Common myeloid progenitor, CD34-positive (primary cell): ENCODE measurements at regions not wholly inside any gene's neighbourhood (a gene's known extent, or its start where the extent isn't known, plus 50 kb on each side); places are given as distances from the start of the nearest gene placed in this dataset.

Source experiments
- CTCF ChIA-PET: fragments of 350-600 bp; sonication (Branson Sonifier 250); formaldehyde crosslinking; loops from one replicate; lab custom pipeline; 2021; ENCODE audit warnings: antibody characterized with exemption; lab: Charles Lee
- POLR2A ChIA-PET: fragments of 350-600 bp; sonication (Branson Sonifier 250); formaldehyde crosslinking; loops from one replicate; lab custom pipeline; 2021; ENCODE audit warnings: antibody characterized with exemption; lab: Charles Lee
- DNase-seq, 3 donors: peaks; one replicate each; pipeline versions ENCODE4 v3.0.0 to v3.0.0-alpha.2; 2013
- H3K27ac ChIP-seq, 2 experiments: 1 replicate in 1 of 2; 2 replicates in 1 of 2; pipeline ENCODE4 v1.7.0; 2013; ENCODE audit warnings: inconsistent platforms in 2 of 2, low read length in 2 of 2, mild to moderate bottlenecking in 2 of 2, low read depth in 1 of 2, moderate library complexity in 1 of 2; ENCODE audit not compliant: severe bottlenecking in 2 of 2, insufficient read depth in 1 of 2, poor library complexity in 1 of 2
- H3K27me3 ChIP-seq, 5 experiments: replicated peaks in 2 of 5; 1 replicate in 3 of 5; 2 replicates in 2 of 5; pipeline versions ENCODE4 v1.6.1 to v1.7.0; 2013; ENCODE audit warnings: low read length in 4 of 5, mild to moderate bottlenecking in 2 of 5, moderate library complexity in 2 of 5, inconsistent platforms in 1 of 5; ENCODE audit not compliant: insufficient read depth in 5 of 5, control insufficient read depth in 4 of 5
- H3K36me3 ChIP-seq, 4 experiments: 1 replicate in 2 of 4; 2 replicates in 2 of 4; pipeline versions ENCODE4 v1.6.1 to v1.7.0; 2013; ENCODE audit warnings: low read length in 3 of 4, control low read depth in 1 of 4, mild to moderate bottlenecking in 1 of 4; ENCODE audit not compliant: control insufficient read depth in 4 of 4, insufficient read depth in 4 of 4
- H3K4me1 ChIP-seq, 4 experiments: 1 replicate in 3 of 4; 2 replicates in 1 of 4; pipeline versions ENCODE4 v1.6.1 to v1.7.1; 2013; ENCODE audit warnings: low read length in 3 of 4, mild to moderate bottlenecking in 3 of 4, control low read depth in 1 of 4, inconsistent platforms in 1 of 4, moderate library complexity in 1 of 4; ENCODE audit not compliant: control insufficient read depth in 4 of 4, insufficient read depth in 4 of 4; ENCODE audit errors: control extremely low read depth in 1 of 4
- H3K4me3 ChIP-seq, 7 experiments: 1 replicate in 4 of 7; 2 replicates in 3 of 7; pipeline versions ENCODE4 v1.5.1 to v1.7.0; 2013; ENCODE audit warnings: mild to moderate bottlenecking in 7 of 7, low read length in 6 of 7, moderate library complexity in 6 of 7, inconsistent platforms in 2 of 7, low read depth in 2 of 7, control low read depth in 1 of 7; ENCODE audit not compliant: insufficient read depth in 4 of 7, control insufficient read depth in 1 of 7; ENCODE audit errors: extremely low read depth in 1 of 7
- H3K9me3 ChIP-seq, 5 experiments: 1 replicate in 4 of 5; 2 replicates in 1 of 5; pipeline versions ENCODE4 v1.6.1 to v1.7.1; 2013; ENCODE audit warnings: low read length in 4 of 5, mild to moderate bottlenecking in 2 of 5, inconsistent platforms in 1 of 5, low read depth in 1 of 5, moderate library complexity in 1 of 5; ENCODE audit not compliant: control insufficient read depth in 4 of 5, insufficient read depth in 2 of 5; ENCODE audit errors: control extremely low read depth in 1 of 5
- WGBS: methylation state at CpG from one replicate; pipeline ENCODE4 v1.1.5; 2013; ENCODE audit not compliant: insufficient coverage; 5-methylcytosine and 5-hydroxymethylcytosine counted together

GRCh38 chr18:47403949-47404348 is 152.5 kb upstream of the SKOR2 start:
- POLR2A ChIA-PET: no interaction called here
- H3K27ac ChIP-seq: no peak overlapping the region
- H3K27me3 ChIP-seq: peaks cover 0 to 2% (median 0%) of the 10 kb centered on the region in 5 experiments
- no peak for DNase-seq
- CTCF ChIA-PET: no interaction called here
- WGBS: no CpG with 5 or more reads among the region's 3 CpGs
- no peaks in the 10 kb centered on the region for H3K36me3 ChIP-seq
- no peak overlapping the region for H3K4me3 ChIP-seq
- H3K9me3 ChIP-seq: no peaks in the 10 kb centered on the region
- no peaks in the 10 kb centered on the region for H3K4me1 ChIP-seq

DNA sequence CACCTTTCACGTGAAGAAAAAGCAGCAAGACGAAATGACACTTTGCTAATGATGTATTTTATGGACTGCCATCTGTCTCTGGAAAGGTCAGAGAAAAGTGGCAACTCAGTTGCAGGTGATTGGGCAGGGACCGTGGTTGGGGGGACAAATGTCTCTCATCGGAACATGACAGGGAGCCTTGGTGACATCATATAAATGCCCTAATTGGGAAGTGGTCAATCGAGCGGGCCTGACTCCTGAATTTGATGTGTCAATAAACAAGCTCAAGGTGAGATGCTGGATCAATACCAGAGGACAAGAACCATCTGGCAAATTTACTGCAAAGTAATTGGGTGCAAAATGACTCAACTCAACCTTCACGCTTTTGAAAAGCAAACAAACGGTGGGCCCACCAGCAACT is 151.9 kb upstream of the SKOR2 start:
- Histone ChIP-seq H3K36me3 (no peaks in the 10 kb centered on the region), H3K4me3 (no peak overlapping the region), H3K27me3 (peaks cover 0 to 2% (median 0%) of the 10 kb centered on the region in 5 experiments), H3K9me3 (peaks cover 0 to 2% (median 0%) of the 10 kb centered on the region in 5 experiments), H3K4me1 (no peaks in the 10 kb centered on the region), H3K27ac (no peak overlapping the region)
- WGBS: 79% methylated on average over 8 of the region's 8 CpGs
- ChIA-PET CTCF (no interaction called here), POLR2A (no interaction called here)
- DNase-seq: no peak

DNA sequence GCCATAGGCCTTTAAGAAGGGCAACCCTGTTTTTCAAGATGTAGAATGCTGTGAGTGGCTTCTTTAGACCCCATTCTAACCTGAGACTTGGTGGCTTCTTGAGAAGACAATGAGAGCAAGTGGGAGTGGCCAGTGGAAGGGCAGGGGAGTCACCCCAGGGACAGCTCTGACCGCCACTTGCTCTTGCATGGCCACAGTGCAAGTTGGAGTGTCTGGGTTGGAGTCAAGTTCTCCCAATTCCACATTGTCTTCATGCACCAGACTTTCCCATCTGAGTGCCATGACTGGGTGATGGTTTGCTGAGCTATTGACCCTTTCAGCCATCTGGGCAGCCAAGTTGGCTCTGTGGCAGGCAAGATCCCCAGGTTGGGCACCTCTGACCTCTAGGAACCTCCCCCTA is 148.0 kb upstream of the SKOR2 start:
- Histone ChIP-seq H3K36me3 (no peaks in the 10 kb centered on the region), H3K27ac (no peak overlapping the region), H3K4me1 (no peaks in the 10 kb centered on the region), H3K9me3 (peaks cover 0 to 4% (median 1%) of the 10 kb centered on the region in 5 experiments), H3K27me3 (no peaks in the 10 kb centered on the region), H3K4me3 (no peak overlapping the region)
- ChIA-PET POLR2A (no interaction called here), CTCF (no interaction called here)
- WGBS: 100% methylated on average over 1 of the region's 1 CpG
- no peak for DNase-seq

DNA sequence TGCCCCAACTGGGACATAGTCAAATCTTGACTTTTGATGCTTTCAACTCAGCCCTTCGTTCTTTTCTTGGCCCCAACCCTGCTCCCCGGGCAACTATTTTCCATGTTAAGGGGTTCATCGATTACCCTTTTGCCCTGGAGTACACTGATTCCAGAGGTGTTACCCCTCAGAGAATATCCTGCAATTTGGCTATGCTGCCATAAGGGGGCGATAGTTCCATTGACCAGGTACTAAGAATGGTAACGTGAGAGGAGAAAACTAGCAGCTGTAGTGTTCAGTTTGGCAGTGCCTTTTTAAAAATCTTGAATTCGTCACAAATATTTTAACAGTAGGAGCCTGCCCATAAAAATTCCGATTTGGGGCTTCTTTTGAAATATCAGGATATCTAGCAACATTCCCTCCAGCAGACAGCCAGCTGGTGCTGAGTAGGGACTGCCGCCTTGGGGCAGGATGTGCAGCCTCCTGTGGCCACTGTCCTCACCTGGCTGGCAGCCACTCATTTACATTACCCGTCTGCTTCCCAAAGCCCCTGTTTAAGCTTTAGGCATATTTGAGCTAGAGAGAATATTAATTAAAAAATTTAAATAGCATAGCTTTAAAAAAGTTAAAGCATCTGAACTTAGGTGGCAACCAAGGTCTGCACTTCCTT is 146.3 kb upstream of the SKOR2 start:
- ChIA-PET POLR2A (no interaction called here), CTCF (no interaction called here)
- peaks cover 0 to 4% (median 1%) of the 10 kb centered on the region in 5 experiments for H3K9me3 ChIP-seq
- 25% methylated on average over 6 of the region's 9 CpGs for WGBS
- no peaks in the 10 kb centered on the region for H3K4me1 ChIP-seq
- no peaks in the 10 kb centered on the region for H3K27me3 ChIP-seq
- no peak overlapping the region for H3K27ac ChIP-seq
- DNase-seq: no peak
- no peak overlapping the region for H3K4me3 ChIP-seq
- H3K36me3 ChIP-seq: no peaks in the 10 kb centered on the region

DNA sequence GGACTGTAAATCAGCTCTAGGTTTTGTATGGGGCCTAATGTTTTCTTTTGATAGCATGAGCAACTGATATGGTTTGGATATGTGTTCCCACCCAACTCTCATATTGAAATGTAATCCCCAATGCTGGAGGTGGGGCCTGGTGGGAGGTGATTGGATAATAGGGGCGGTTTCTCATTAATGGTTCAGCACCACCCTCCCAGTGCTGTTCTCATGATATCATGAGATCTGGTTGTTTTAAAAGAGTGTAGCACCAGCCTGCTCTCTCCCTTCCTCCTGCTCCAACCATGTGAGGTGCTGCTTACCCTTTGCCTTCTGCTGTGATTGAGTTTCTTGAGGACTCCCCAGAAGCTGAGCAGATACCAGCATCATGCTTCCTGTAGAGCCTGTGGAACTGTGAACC is 140.2 kb upstream of the SKOR2 start:
- H3K36me3 ChIP-seq: no peaks in the 10 kb centered on the region
- WGBS: no CpG with 5 or more reads among the region's 1 CpG
- peaks cover 0 to 3% (median 0%) of the 10 kb centered on the region in 5 experiments for H3K27me3 ChIP-seq
- no peak for DNase-seq
- CTCF ChIA-PET: no interaction called here
- no peak overlapping the region for H3K4me3 ChIP-seq
- H3K9me3 ChIP-seq: no peaks in the 10 kb centered on the region
- H3K27ac ChIP-seq: no peak overlapping the region
- POLR2A ChIA-PET: no interaction called here
- no peaks in the 10 kb centered on the region for H3K4me1 ChIP-seq

DNA sequence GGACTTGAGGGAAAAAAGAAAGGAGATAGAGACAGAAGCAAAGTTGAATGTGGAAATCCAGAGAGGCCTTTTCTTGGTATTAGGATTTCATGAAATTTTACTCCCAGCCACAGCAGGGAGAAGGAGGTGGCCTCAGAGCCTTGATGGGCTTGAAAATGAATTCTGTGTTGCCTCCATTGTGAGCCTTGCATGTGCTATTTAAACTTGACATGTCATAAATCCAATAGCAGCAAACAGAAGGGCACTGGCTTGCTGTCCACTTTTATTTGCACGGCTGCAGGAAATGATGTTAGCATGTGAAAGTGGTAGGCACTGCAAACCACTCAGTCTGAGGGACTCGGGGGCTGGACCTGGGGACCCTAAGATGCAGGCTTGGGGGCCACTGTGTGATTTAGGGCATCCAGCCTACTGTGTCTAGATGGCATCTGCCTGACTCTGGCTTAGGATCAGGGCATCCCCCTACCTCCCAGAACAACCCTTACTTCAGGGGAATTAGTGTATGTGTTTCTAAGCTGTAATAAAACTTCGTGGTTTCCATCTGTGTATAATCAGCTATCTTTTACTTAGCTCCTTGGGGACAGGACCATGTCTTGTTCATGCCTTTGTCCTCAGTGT is 139.1 kb upstream of the SKOR2 start:
- DNase-seq: no peak
- Histone ChIP-seq H3K27me3 (peaks cover 0 to 3% (median 0%) of the 10 kb centered on the region in 5 experiments), H3K4me3 (no peak overlapping the region), H3K9me3 (peaks cover 0 to 3% (median 0%) of the 10 kb centered on the region in 5 experiments), H3K4me1 (no peaks in the 10 kb centered on the region), H3K27ac (no peak overlapping the region), H3K36me3 (no peaks in the 10 kb centered on the region)
- ChIA-PET POLR2A (no interaction called here), CTCF (no interaction called here)
- 60% methylated on average over 1 of the region's 3 CpGs for WGBS

GRCh38 chr18:47389210-47389609 is 137.8 kb upstream of the SKOR2 start:
- DNase-seq: no peak
- Histone ChIP-seq H3K4me1 (no peaks in the 10 kb centered on the region), H3K27me3 (peaks cover 0 to 3% (median 0%) of the 10 kb centered on the region in 5 experiments), H3K36me3 (no peaks in the 10 kb centered on the region), H3K27ac (no peak overlapping the region), H3K9me3 (peaks cover 0 to 4% (median 0%) of the 10 kb centered on the region in 5 experiments), H3K4me3 (no peak overlapping the region)
- ChIA-PET POLR2A (no interaction called here), CTCF (no interaction called here)
- 37% methylated on average over 2 of the region's 2 CpGs for WGBS
